Endometrium (tissue), 2 donors: ENCODE measurements at regions not wholly inside any gene's neighbourhood (a gene's known extent, or its start where the extent isn't known, plus 50 kb on each side); places are given as distances from the start of the nearest gene placed in this dataset.
A peak's percentile ranks its signal among the peaks of the same experiment; 100 is the strongest.
"Not testable (repeated sequence)": the region's sequence is repeated elsewhere in the genome, so short reads cannot be mapped to it uniquely, and the experiment has no call there.

Experiments
- FAIRE-seq: peaks from 2 replicates; lab custom pipeline; 2012; peaks lifted over from hg19 to GRCh38; lab: Jason Lieb, UNC
- donor health status: control.
- donor health status: control.

DNA sequence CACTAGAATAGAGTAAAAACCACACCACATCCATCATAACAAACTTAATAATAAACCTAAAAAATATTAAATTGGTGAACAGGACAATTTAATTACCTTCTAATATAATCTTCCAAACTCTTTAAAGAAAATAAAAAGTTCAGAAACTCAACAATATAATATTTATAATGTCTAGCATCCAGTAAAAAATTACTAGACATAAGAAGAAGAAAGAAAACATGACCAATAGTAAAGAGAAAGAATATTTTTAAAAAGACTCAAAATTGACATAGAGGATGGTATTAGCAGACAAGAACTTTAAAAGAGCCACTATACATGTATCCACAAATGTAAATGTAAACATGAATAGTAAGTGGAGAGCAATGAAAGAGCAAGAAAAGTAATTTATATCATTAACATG lies 388.4 kb downstream of the TFEC start:
- FAIRE-seq, result no peak

DNA sequence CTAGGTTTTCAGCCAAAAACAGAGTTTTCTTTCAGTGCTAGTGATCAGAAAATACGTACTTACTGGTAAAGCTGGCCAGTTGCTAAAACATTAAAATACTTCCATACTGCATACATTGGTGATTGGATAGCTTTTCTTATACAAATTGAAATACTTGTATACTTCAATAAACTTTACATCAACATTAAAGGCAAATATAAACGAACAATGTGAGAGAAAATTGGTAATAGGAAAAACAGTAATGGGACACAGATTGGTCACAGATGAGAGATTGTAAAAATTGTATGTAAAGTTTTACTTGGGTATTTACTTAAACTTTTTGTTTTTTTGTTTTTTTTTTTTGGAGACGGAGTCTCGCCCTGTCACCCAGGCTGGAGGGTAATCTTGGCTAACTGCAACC lies 391.7 kb downstream of the TFEC start:
- FAIRE-seq, result no peak

DNA sequence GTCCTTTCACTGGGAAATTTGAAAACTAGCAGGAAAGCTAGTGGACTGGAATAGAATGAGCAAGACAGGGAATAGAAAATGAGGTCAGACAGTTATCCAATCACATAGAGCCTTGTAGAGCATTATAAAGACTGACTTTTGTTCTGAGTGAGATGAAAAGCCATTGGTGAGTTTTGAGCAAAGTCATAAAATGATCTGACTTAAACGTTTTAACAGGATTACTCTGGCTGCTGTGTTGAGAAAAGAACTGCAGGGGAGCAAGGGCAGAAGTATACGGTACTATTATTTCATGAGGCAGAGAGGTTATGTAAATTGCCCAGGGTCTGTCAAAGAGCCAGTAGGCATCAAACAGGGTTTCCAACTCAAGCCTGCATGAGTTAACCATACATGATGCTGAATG lies 393.4 kb downstream of the TFEC start:
- FAIRE-seq, result no peak

DNA sequence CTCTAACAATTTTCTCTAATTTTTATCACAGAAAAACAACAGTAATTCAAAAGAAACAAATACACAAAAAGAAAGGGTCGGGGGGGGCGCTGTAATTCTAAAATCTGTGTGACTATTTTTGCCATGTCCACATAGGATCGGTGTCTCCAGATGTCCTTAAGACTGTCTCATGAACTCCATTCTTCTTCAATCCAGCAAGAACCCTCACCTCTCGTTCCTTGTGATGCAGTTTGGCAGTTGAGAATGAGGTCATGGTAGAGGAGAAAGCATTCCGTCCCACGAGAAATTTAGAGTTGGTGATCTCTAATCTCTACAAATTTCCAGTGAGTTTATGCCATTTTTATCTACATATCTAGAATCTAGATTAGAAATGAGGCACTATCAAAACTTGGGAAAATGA lies 394.7 kb downstream of the TFEC start:
- no peak for FAIRE-seq

DNA sequence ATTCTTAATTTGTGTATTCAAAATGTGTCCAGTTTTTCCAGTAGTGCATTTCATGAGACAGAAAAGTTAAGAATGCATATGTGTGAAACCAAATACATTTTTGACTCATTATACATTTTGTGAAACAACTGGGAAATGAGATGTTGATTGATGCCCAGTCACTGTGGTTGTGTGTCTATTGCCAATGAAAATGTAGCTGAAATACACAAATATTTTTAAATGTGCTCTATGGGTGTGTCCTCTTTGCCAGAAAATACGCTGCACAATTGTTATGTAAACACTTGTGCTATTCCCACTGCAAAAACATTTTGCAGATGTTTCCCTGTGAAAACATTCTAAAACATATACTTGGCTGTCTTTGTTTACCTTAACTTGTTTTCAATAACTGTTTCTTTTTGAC lies 395.2 kb downstream of the TFEC start:
- FAIRE-seq, result peak; percentile 99

DNA sequence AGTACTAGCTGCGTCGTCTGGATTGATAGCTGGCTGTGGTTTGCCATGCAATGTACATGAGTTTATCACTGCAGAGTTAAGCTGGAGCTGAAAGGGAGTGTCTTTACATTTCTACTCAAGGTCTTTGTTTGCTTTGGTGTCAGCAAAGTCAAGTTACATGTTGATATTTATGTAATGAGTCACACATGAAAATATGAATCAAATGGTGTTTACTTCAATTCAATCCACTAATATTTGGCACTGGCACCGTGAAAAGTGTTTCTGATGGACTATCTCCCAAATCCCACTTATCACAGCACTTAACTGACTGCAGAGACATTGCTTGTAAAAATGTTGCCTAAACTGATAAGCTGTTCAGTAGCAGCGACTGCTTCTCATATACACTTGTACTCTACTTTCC lies 395.9 kb downstream of the TFEC start:
- FAIRE-seq, result no peak

DNA sequence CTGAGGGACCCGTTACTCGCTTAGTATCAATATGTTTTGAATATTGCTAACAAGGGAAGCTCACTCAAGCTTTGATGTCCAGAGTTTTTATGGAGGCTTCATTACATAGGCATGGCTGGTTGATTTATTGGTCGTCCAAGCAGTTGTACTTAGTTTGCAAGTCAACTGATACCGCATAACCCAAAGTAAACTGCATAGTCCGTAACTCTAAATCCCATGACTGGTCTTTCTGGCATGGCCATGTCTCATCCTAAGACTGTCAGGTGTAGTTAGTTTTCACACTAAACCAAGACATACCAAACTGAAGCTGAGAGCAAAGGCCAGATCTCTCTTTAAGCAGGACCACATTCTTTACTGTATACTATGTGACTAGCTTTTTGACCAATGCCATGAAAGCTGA lies 397.9 kb downstream of the TFEC start:
- FAIRE-seq, result no peak

DNA sequence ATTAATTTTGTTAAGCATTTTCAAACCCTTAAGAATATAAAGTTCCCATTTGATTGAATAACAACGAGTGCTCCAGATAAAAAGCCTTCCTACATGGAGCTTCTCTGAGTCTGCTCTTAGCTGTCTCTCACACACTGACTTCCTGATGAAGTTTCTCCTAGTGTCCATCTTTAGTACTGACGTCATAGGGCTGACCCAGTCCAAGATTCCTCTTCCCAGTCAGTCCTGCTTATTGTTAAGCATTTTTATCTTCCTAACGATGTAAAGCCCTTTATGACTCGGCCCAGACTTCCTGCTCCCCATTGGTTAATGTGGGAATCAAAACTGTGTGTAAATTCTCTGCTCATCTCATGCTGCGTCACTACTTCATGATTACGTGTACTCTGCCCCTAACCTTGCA lies 398.8 kb downstream of the TFEC start:
- FAIRE-seq, result no peak

DNA sequence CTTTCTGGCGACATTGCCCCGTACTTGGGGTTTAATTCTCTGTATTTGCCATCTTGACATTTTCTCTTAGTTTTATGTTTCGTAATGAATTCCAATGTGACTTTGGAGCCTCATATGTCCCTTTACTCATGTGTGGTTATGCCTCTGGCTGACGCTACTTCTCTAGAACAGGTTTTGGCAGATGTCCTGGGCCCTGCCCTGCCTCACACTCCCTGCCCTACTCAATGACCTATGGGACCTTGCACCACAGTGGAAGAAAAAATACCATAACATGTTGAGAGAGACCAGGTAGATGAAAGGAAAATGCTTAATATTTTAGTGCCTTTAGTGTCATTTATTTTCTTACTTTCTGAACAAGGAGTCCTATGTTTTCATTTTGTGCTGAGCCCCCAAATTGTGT lies 400.5 kb downstream of the TFEC start:
- FAIRE-seq, result no peak

DNA sequence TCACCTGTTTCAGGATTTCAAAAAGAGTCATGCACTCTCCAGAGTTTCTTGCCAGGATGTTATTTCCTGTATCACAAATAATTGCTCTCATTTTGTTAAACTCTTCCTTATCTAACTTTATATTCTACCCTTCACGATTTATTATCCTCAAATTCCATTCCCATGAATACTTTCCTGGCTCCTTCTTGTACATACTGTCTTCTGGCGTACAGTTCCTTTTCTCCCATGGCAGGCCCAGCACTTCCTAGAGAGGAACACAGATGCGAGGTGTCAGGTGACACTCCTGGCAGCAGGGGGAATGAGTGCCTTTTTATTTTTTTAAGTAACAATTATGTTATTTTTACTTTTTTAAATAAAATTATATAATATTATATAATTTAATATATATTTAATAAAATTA lies 411.9 kb downstream of the TFEC start:
- FAIRE-seq, result no peak

DNA sequence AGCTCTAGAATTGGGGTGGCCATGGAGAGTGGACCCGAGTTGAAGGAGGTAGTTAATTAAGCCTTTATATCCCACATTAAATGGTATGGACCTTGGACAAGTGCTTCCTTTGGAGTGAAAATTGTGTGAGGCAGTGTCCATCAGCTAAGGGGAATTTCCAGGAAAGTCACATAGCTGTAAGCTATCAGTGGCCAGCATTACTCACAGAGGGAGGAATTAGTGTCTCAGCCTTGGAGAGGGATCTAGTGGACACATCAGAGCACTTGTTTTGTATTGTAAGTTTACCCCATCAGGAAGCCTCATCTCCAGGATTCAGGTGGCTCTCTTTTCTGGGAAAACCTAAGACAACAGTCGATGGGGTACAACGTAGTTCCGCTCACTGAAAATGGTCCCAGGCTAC lies 416.7 kb downstream of the TFEC start:
- no peak for FAIRE-seq

DNA sequence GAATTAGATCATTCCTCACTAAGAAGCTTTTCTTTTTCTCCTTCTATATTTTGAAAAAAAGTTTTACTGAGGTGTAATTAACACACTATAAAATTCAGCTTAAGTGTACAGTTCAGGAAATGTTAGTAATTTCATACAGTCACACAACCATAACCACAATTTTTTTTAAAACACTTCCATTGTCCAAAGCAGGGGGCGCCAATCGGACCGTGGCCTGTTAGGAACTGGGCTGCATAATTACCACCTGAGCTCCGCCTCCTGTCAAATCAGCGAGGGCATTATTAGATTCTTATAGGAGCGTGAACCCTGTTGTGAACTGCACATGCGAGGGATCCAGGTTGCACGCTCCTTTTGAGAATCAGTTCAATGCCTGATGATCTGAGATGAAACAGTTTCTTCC lies 427.1 kb downstream of the TFEC start:
- FAIRE-seq, result no peak

DNA sequence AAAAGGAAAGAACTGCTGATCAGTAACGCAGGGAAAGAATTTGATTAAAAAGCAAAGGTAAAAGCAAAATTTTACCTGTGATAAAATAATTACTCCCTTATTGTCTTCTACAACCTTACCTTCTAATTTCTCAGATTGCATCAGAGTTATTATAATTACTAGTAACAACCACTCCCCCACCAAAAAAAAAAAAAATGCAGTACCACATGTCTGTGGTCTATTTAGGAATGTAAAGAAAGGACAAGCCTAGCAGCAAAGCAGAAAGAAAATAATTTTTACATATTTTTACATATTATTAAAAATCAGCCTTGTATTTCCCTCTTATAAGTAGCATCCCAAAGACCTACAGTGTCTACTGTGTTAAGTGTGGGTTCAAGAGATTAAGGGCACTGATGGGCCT lies 430.4 kb downstream of the TFEC start:
- FAIRE-seq, result no peak

DNA sequence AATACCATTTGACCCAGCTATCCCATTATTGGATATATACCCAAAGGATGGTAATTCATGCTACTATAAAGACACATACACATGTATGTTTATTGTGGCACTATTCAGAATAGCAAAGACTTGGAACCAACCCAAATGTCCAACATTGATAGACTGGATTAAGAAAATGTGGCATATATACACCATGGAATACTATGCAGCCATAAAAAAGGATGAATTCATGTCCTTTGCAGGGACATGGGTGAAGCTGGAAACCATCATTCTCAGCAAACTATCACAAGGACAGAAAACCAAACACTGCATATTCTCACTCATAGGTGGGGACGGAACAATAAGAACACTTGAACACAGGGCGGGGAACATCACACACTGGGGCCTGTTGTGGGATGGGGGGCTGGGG lies 431.4 kb downstream of the TFEC start:
- not testable (repeated sequence) for FAIRE-seq

DNA sequence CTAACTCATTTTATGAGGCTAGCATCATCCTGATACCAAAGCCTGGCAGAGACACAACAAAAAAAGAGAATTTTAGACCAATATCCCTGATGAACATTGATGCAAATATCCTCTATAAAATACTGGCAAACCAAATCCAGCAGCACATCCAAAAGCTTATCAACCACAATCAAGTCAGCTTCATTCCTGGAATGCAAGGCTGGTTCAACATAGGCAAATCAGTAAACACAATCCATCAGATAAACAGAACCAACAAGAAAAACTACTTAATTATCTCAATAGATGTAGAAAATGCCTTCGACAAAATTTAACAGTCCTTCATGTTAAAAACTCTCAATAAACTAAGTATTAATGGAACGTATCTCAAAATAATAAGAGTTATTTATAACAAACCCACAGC lies 433.3 kb downstream of the TFEC start:
- FAIRE-seq, result not testable (repeated sequence)

DNA sequence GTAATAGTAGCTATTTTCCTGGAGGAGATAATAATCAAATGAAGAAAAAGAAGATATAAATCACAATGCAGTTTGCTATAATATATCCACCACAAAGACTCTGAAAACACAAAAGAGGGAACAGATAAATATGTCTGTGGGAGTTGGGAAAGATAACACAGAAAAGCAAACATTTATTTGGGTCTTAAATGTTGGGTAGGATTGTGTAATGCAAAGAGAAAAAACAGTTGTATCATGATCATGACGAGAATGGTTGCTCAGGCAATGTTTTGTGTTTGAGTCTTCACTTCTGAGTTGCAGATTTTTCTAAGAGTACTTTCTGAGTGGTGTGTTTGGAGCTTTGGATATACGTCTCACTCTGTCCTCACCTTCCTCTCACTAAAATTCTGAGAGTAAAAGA lies 437.5 kb downstream of the TFEC start:
- FAIRE-seq, result no peak

DNA sequence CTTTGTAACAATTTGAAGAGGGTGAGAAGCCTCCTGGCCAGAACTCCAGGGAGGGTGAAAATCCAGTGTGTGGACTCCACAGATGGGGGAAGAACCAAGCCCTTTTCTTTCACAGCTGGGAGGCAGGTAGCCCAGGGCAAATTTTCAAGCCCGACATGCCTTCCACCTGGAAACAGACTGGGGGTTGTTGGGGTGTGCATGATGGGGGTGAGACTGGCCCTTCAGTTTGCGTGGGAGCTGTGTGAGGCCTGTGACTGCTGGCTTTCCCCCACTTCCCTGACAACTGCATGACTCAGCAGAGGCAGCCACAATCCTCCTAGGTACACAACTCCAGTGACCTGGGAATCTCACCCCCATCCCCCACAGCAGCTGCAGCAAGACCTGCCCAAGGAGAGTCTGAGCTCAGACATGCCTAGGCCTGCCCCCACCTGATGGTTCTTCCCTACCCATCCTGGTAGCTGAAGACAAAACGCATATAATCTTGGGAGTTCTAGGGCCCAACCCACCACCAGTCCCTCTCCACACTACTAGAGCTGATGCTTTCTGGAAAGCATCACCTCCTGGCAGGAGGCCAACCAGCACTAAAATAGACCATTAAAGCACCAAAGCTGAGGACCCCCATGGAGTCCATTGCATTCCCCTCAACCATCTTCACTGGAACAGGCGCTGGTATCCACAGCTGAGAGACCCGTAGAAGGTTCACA lies 445.4 kb downstream of the TFEC start:
- no peak for FAIRE-seq

DNA sequence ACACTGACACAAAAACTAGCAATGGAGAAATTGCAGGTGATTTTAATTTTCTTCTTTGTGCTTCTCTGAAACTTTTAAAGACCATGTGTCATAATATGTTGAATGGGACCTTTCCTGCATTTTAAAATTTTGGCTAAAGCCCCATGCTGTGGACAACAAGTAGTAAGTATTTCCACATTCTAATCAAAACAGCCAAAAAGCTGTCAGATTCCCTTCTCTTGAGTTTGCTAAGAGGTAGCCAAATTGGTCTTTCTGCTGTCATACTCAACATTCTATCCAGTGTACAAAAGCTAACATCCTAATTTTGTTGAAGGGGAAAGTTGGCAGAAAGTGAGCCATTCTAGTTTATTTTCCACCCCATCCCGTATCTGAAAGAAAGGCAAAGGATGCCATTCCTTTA lies 447.6 kb downstream of the TFEC start:
- FAIRE-seq, result no peak

DNA sequence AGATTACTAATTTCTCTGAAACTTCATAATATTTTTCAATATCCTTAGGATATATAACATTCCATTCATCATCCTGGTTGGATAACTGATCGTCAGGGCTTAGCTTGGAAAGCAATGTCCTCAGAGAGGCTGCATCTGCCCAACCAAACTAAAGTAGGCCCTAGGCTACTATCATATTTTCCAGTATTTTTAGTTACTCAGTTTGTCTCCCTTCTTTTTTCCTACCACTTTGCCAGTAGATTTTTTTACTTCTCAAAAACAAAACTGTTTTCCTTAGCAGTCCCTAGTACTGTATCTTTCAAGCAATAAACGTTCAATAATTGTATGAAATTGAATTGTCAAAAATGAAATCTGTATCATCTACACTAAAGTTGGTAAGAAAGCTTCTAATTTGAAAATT lies 452.0 kb downstream of the TFEC start:
- no peak for FAIRE-seq

DNA sequence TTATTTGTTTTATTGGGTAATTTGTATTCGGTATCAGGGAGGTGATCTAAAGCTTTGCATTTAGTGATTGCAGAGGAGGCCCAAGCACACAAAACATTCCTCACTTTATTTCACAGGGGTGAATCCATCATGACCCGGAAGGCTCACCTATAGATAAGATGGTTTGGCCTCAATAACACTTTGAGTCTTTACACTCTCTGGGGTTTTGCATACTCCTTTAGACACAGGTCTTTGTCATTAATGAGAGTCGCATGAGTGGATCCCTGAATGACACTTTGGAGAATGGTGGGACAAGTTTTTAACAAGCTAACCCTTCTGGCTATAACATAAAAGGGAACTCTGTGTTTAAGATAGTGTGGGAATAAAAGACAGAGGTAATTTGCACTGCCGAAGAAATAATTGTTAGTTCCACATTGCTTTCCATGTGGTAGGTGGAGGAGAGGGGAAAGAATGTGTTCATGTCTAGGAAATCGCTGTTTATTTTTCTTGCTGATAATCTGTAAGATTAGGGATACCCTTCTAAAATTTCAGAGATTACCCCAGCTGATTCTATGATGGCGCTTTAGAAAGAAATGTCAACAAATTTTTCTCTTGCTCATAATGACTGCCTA lies 455.8 kb downstream of the TFEC start:
- FAIRE-seq, result no peak

DNA sequence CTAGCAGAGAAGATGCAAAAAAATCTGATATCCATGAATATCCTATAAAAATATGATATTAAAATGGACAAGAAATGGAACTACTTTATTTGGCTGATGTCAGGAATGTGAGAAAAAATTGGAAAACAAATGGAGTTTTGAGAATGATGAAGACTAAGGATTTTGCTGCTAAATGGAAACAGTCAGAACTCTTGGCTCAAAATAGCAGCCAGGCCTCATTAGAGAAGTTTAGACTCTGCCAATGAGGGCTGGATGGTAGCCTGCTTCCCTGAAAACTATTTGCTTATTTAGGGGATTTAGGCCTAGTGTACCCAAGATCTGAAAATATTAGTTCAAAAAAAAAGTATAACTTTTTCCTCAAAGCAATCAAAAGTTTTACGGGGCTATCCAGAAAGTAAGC lies 458.5 kb downstream of the TFEC start:
- no peak for FAIRE-seq

DNA sequence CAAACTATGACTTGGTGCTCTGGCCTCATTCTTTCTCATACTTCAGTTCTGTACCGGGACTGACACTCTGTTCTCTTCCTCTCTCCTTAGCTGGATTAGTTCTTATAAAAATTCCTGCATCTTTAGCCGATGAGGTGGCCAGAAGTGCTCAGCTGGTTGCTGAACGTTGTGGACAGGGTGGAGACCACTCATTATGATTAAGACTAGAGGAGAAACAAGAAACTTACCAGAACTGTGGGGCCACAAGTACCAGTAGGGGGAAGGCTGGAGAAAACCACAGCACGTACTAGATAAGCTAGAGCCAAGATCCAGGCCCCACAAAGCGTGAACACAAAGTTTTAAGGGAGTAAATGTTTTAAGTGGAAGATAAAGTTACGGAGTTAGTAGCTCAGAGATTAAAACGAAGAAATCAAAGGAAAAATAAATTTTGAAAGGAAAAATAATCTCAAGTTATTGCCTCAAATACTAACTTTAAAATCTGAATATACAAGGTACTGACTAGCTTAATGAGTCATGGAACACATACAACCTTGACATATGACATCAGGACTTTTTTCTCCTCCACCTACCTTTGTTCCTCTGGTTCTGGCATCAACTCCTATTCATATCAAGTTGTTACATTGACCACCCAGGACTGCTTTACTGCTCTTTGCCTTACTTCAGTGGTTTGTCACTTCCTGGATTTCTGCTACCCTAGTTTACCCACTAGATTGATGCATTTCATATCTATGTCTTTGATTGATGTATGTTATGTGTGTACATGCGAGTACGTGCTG lies 469.0 kb downstream of the TFEC start:
- FAIRE-seq, result no peak

DNA sequence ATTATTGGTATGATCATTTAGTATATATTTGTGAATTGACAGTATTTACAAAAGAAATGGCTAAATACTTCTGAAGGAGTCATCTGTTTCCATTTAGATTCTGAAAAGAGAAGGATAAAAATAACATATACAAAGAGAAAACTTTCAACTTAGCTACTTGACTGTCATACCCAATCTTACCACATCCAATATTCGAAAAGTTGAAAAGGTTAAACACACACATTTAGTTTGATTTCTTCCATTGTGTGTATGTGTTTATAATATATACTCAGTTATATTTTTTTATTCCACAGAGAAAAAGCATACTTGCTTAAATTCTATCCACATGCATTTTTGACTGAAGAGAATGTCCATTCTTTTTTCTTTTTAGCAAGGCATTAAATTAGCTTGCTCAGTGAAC lies 470.7 kb downstream of the TFEC start:
- FAIRE-seq, result no peak

DNA sequence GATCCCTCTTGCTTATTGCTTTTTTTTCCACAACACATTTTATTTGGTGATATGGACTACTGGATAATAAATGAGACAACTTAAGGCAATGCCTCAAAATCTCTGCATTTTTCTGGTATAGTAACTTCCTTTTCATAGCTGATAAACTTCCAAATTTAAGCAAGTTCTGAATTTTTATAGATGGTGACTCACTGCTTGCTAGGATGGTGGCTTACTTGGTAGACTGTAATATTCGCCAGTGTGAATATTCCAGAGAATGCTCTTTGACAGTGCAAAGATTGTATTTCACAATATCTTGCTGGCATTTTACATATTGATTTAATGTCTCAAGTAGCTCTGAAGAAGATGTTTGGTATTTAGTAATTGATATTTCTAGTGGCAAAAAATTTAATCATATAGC lies 472.4 kb downstream of the TFEC start:
- no peak for FAIRE-seq
